Muscle layer of duodenum (tissue), 2 donors: ENCODE measurements at regions not wholly inside any gene's neighbourhood (a gene's known extent, or its start where the extent isn't known, plus 50 kb on each side); places are given as distances from the start of the nearest gene placed in this dataset.

Source experiments
- H3K27ac ChIP-seq: one replicate; pipeline ENCODE4 v1.7.0; 2013; ENCODE audit warnings: mild to moderate bottlenecking, low read length
- H3K27me3 ChIP-seq: one replicate; pipeline ENCODE4 v1.7.0; 2013; ENCODE audit warnings: low read depth, mild to moderate bottlenecking, control low read depth, low read length
- H3K36me3 ChIP-seq, 2 donors: one replicate each; pipeline ENCODE4 v1.7.0; 2013; ENCODE audit warnings: low read length in 2 of 2, control low read depth in 1 of 2, mild to moderate bottlenecking in 1 of 2; ENCODE audit not compliant: insufficient read depth in 2 of 2, control insufficient read depth in 1 of 2
- H3K4me1 ChIP-seq, 2 donors: one replicate each; pipeline ENCODE4 v1.7.0; 2013; ENCODE audit warnings: low read length in 2 of 2, mild to moderate bottlenecking in 2 of 2, control low read depth in 1 of 2, moderate library complexity in 1 of 2; ENCODE audit not compliant: insufficient read depth in 2 of 2, control insufficient read depth in 1 of 2
- H3K4me3 ChIP-seq, 2 donors: one replicate each; pipeline ENCODE4 v1.7.0; 2013; ENCODE audit warnings: low read length in 2 of 2, low read depth in 1 of 2, mild to moderate bottlenecking in 1 of 2
- H3K9me3 ChIP-seq, 2 donors: one replicate each; pipeline ENCODE4 v1.7.0; 2013; ENCODE audit warnings: low read length in 2 of 2, control low read depth in 1 of 2, mild to moderate bottlenecking in 1 of 2; ENCODE audit not compliant: control insufficient read depth in 1 of 2
- donor health status: healthy.

- Histone ChIP-seq H3K36me3 (no peaks in the 10 kb centered on the region), H3K27ac (no peak overlapping the region), H3K27me3 (no peaks in the 10 kb centered on the region), H3K4me3 (no peak overlapping the region), H3K9me3 (no peaks in the 10 kb centered on the region), H3K4me1 (no peaks in the 10 kb centered on the region)
Measured at GRCh38 chr3:99131876-99132275, 230.4 kb upstream of the DCBLD2 start.

GRCh38 chr3:99128725-99129505 lies 227.4 kb upstream of the DCBLD2 start:
- H3K27me3 ChIP-seq = no peaks in the 10 kb centered on the region
- H3K9me3 ChIP-seq = no peaks in the 10 kb centered on the region
- no peak overlapping the region for H3K27ac ChIP-seq
- no peaks in the 10 kb centered on the region for H3K36me3 ChIP-seq
- no peak overlapping the region for H3K4me3 ChIP-seq
- no peaks in the 10 kb centered on the region for H3K4me1 ChIP-seq

- H3K27me3 ChIP-seq = no peaks in the 10 kb centered on the region
- no peak overlapping the region for H3K27ac ChIP-seq
- H3K4me1 ChIP-seq = no peaks in the 10 kb centered on the region
- H3K36me3 ChIP-seq = no peaks in the 10 kb centered on the region
- no peaks in the 10 kb centered on the region for H3K9me3 ChIP-seq
- no peak overlapping the region for H3K4me3 ChIP-seq
Measured at GRCh38 chr3:99128235-99128634, 226.7 kb upstream of the DCBLD2 start.

- Histone ChIP-seq H3K36me3 (no peaks in the 10 kb centered on the region), H3K4me3 (no peak overlapping the region), H3K27me3 (no peaks in the 10 kb centered on the region), H3K4me1 (no peaks in the 10 kb centered on the region), H3K27ac (no peak overlapping the region), H3K9me3 (no peaks in the 10 kb centered on the region)
Measured at GRCh38 chr3:99126316-99126715, 224.8 kb upstream of the DCBLD2 start.

GRCh38 chr3:99119385-99119784 lies 217.9 kb upstream of the DCBLD2 start:
- H3K36me3 ChIP-seq = no peaks in the 10 kb centered on the region
- H3K9me3 ChIP-seq = peaks cover 0 to 5% of the 10 kb centered on the region in 2 donors
- no peaks in the 10 kb centered on the region for H3K27me3 ChIP-seq
- no peak overlapping the region for H3K27ac ChIP-seq
- H3K4me3 ChIP-seq = no peak overlapping the region
- no peaks in the 10 kb centered on the region for H3K4me1 ChIP-seq

GRCh38 chr3:99118381-99118780 lies 216.9 kb upstream of the DCBLD2 start:
- Histone ChIP-seq H3K4me3 (no peak overlapping the region), H3K27ac (no peak overlapping the region), H3K36me3 (no peaks in the 10 kb centered on the region), H3K9me3 (peaks cover 0 to 7% of the 10 kb centered on the region in 2 donors), H3K27me3 (no peaks in the 10 kb centered on the region), H3K4me1 (no peaks in the 10 kb centered on the region)

GRCh38 chr3:99114565-99115291 lies 213.2 kb upstream of the DCBLD2 start:
- no peaks in the 10 kb centered on the region for H3K27me3 ChIP-seq
- H3K27ac ChIP-seq = no peak overlapping the region
- no peak overlapping the region for H3K4me3 ChIP-seq
- no peaks in the 10 kb centered on the region for H3K4me1 ChIP-seq
- no peaks in the 10 kb centered on the region for H3K36me3 ChIP-seq
- peaks cover 0 to 7% of the 10 kb centered on the region in 2 donors for H3K9me3 ChIP-seq

- Histone ChIP-seq H3K27me3 (no peaks in the 10 kb centered on the region), H3K27ac (no peak overlapping the region), H3K36me3 (no peaks in the 10 kb centered on the region), H3K4me1 (no peaks in the 10 kb centered on the region), H3K4me3 (no peak overlapping the region), H3K9me3 (peaks cover 0 to 7% of the 10 kb centered on the region in 2 donors)
Measured at GRCh38 chr3:99111235-99111634, 209.7 kb upstream of the DCBLD2 start.

GRCh38 chr3:99110401-99110800 lies 208.9 kb upstream of the DCBLD2 start:
- H3K9me3 ChIP-seq = peaks cover 0 to 7% of the 10 kb centered on the region in 2 donors
- H3K4me1 ChIP-seq = no peaks in the 10 kb centered on the region
- H3K36me3 ChIP-seq = no peaks in the 10 kb centered on the region
- no peaks in the 10 kb centered on the region for H3K27me3 ChIP-seq
- H3K4me3 ChIP-seq = no peak overlapping the region
- H3K27ac ChIP-seq = no peak overlapping the region

GRCh38 chr3:99108508-99108907 lies 207.0 kb upstream of the DCBLD2 start:
- H3K4me1 ChIP-seq = no peaks in the 10 kb centered on the region
- no peaks in the 10 kb centered on the region for H3K36me3 ChIP-seq
- H3K27ac ChIP-seq = no peak overlapping the region
- H3K4me3 ChIP-seq = no peak overlapping the region
- no peaks in the 10 kb centered on the region for H3K9me3 ChIP-seq
- H3K27me3 ChIP-seq = no peaks in the 10 kb centered on the region

GRCh38 chr3:99094606-99095005 lies 193.1 kb upstream of the DCBLD2 start:
- Histone ChIP-seq H3K4me3 (no peak overlapping the region), H3K36me3 (no peaks in the 10 kb centered on the region), H3K27me3 (no peaks in the 10 kb centered on the region), H3K9me3 (no peaks in the 10 kb centered on the region), H3K27ac (no peak overlapping the region), H3K4me1 (no peaks in the 10 kb centered on the region)
